ENCODE measurements at regions not wholly inside any gene's neighbourhood (a gene's known extent, or its start where the extent isn't known, plus 50 kb on each side); places are given as distances from the start of the nearest gene placed in this dataset.

- TF ChIP-seq, protein P1, sequence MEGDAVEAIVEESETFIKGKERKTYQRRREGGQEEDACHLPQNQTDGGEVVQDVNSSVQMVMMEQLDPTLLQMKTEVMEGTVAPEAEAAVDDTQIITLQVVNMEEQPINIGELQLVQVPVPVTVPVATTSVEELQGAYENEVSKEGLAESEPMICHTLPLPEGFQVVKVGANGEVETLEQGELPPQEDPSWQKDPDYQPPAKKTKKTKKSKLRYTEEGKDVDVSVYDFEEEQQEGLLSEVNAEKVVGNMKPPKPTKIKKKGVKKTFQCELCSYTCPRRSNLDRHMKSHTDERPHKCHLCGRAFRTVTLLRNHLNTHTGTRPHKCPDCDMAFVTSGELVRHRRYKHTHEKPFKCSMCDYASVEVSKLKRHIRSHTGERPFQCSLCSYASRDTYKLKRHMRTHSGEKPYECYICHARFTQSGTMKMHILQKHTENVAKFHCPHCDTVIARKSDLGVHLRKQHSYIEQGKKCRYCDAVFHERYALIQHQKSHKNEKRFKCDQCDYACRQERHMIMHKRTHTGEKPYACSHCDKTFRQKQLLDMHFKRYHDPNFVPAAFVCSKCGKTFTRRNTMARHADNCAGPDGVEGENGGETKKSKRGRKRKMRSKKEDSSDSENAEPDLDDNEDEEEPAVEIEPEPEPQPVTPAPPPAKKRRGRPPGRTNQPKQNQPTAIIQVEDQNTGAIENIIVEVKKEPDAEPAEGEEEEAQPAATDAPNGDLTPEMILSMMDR (IDR thresholded peaks at IDR 0.05; ENCODE audit: insufficient read depth, low read length): no peak
- TF ChIP-seq SPI1 (IDR thresholded peaks at IDR 0.05; ENCODE audit: borderline replicate concordance, low read depth): no peak
These were observed 1059.8 kb downstream of the UQCRFS1 start for GRCh38 chr19:28153123-28153522.
